Hematopoietic multipotent progenitor cell treated with erythropoietin and hydrocortisone succinate and interleukin-3 and kit ligand, for 8 days (in vitro differentiated cells): ENCODE measurements at regions not wholly inside any gene's neighbourhood (a gene's known extent, or its start where the extent isn't known, plus 50 kb on each side); places are given as distances from the start of the nearest gene placed in this dataset.
"Not testable (repeated sequence)": the region's sequence is repeated elsewhere in the genome, so short reads cannot be mapped to it uniquely, and the experiment has no call there.

Source experiments
- DNase-seq: peaks from one replicate; pipeline ENCODE4 v3.0.0-alpha.2; 2015

DNA sequence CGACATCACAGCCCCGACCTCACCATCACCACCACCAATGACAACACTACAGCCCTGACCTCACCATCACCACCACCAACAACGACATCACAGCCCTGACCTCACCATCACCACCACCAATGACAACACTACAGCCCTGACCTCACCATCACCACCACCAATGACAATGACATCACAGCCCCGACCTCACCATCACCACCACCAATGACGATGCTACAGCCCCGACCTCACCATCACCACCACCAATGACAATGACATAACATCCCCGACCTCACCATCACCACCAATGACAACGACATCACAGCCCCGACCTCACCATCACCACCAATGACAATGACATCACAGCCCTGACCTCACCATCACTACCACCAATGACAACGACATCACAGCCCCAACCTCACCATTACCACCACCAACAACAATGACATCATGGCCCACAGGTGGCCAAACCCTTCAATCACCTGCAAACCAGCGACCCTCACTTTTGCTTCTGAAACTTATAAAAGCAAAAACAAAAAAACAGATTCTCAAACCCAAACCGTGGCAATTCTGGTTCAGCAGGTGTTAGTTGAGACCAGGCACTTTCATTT lies 70.7 kb upstream of the TMEM18 start:
- DNase-seq, result no peak

DNA sequence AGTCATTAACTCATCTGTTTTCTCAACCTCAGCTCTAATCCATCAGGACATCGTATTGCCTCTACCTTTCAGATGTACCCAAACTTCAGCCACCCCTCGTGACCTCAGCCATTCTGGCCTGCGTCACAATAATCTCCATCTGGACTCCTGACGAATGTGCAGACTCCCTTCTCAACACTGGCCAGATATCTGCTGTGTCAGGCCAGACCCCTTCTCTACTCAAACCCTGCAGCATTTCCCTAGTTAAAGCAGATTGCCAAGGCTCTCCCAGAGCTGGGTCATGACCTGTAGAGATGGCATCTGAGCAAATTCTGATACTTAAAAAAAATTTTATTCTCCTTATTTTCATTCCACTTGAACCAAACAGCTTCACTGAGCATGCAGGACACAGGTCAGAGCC lies 69.5 kb upstream of the TMEM18 start:
- DNase-seq, result no peak

DNA sequence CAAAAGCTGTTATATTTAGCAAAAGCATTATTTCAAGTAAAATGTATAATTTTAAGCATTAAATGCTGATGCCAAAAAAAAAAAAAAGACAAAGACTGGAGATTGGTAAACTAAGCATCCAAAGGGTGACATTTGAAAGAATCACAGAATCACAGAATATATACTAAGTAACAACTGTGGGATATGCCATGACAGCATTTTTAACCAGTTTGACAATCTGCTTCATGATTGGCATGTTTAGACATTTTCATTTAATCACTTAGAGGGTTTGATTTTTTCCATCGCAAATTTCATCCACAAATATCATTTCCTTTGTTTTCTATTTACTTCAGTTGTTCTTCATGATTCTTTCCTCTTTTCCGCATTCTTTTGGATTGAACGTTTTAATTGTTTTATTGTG lies 66.9 kb upstream of the TMEM18 start:
- no peak for DNase-seq

DNA sequence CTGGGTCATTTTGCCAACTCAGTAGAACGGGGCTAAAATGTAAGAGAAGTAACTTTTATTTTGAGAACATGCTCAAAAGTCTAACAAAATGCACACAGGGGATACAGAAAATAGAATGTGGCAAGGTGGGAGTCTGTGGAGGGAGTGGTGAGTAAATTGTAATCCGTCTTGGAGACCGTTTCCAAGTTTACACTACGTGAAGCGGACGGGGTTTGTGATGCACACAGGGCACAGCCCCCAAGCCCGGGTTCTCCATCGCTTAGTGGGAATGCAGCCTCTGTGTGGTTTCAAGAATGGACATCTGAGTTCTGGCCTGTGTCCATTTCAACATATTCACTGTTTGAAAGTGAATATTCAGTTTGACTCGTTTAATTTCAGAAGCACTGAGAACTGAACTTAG lies 65.0 kb upstream of the TMEM18 start:
- DNase-seq, result no peak

DNA sequence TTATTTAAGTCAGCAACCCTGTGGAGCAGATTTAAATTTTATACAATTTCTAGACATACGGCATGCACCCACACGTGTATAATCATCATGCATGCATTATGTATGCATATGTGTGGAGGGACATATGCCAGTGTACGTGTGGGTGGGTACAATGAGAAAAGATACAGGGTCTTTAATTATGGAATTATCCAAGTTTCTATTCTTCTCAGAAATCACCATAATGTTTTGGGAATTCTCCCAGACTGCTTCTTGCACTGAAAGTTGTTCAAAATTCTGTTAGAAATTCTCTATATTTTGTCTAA lies 63.9 kb upstream of the TMEM18 start:
- DNase-seq, result no peak

DNA sequence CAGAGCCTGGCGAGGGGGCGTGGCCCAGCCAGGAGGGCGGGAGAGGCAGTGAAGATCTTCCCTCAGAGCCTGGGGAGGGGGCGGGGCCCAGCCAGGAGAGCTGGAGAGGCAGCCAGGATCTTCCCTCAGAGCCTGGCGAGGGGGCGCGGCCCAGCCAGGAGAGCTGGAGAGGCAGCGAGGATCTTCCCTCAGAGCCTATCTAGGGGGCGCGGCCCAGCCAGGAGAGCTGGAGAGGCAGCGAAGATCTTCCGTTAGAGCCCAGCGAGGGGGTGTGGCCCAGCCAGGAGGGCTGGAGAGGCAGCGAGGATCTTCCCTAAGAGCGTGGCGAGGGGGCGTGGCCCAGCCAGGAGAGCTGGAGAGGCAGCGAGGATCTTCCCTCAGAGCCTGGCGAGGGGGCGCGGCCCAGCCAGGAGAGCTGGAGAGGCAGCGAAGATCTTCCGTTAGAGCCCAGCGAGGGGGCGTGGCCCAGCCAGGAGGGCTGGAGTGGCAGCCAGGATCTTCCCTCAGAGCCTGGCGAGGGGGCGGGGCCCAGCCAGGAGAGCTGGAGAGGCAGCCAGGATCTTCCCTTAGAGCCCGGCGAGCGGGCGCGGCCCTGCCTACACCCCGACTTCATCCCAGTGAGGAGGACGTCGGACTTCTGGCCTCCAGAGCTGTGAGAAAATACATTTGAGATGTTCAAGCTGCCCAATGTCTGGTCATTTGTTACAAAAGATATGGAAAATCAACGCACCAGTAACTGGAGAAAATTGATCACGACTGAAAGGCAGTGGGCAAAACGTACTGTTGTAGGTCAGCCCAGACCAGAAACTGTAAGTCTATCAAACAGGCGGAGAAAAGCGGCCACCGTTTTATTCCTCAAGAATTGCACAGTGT lies 63.4 kb upstream of the TMEM18 start:
- DNase-seq, result peak; percentile 8

DNA sequence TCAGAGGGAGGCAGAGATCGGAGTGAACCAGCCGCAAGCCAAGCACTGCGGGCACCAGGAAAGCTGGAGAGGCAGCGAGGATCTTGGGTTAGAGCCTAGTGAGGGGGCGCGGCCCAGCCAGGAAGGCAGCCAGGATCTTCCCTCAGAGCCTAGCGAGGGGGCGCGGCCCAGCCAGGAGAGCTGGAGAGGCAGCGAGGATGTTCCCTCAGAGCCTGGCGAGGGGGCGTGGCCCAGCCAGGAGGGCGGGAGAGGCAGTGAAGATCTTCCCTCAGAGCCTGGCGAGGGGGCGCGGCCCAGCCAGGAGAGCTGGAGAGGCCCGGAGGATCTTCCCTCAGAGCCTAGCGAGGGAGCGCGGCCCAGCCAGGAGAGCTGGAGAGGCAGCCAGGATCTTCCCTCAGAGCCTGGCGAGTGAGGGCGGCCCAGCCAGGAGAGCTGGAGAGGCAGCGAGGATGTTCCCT lies 62.7 kb upstream of the TMEM18 start:
- DNase-seq, result not testable (repeated sequence)

DNA sequence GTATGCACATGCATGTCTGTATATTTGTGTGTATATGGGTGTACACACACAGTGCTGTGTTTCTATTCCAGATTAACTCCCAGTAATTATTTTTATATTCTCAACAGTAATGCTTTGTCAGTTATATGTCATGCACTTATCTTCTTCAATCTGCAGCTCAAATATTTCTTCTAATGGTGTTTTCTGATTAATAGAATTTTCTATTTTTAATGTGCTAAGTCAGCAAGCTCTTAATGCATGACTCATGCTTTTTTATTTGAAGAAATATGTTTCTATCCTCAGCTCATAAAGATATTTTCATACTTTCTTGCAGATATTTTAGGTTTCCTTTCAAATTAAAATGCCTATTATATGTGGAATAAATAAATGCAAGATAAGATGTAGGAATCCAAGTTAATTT lies 59.7 kb upstream of the TMEM18 start:
- no peak for DNase-seq

DNA sequence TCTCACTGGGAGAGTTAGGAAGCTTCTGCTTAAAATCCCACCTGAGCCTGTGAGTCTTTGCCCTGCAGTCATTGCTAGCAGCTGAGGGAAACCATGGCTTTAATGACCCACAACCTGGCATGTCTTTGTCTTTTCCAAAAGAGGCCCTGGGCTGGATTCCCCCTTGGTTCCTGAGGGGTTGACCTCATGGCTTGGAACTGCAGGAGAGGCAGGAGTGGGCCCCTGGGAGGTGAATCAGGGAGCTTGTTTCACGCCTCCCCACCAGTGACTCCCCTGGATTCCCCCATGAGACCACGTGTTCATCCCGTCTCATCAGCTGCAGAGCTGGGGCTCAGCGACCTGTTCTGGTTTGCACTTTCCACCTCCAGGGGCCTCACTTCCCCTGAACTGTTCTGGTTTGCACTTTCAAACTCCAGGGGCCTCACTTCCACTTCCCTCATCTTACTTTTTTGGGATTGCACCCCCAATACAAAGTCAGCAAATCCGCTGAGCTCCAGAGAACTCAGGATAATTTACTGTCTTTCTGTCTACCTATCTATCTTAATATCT lies 58.5 kb upstream of the TMEM18 start:
- DNase-seq, result no peak

DNA sequence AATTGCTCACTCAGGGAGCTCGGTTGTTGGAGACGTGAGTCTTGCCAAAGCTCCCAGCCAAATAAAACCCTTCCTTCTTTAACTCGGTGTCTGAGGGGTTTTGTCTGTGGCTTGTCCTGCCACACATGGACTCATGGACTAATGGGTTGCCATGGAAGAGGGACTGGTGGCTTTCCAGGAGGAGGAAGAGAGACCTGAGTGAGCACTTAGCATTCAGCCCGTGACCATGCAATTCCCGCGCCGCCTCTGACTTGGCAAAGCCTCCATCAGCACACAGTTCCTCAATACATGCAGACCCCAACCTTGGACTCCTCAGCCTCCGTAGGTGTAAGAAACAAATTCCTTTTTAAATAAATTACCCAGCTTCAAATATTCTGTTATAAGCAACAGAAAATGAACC lies 57.3 kb upstream of the TMEM18 start:
- no peak for DNase-seq

DNA sequence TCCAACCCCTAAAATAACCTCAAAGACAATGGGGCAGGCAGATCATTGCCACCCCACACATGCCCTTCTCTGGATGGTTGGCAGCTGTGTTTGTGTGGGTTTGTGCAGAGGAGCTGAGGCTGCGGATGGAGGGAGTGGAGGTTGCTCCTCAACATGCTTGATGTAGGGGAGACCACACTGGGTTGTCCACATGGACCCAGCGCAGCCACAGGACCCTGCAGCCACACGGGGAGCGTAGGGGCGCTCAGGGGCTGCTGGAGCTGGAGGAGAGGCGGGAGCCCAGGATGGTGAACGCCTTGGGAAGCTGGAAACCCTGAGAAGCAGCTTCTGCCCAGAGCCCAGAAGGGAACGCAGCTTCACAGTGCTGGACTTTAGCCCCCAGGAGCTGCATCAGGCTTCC lies 56.3 kb upstream of the TMEM18 start:
- DNase-seq, result no peak

DNA sequence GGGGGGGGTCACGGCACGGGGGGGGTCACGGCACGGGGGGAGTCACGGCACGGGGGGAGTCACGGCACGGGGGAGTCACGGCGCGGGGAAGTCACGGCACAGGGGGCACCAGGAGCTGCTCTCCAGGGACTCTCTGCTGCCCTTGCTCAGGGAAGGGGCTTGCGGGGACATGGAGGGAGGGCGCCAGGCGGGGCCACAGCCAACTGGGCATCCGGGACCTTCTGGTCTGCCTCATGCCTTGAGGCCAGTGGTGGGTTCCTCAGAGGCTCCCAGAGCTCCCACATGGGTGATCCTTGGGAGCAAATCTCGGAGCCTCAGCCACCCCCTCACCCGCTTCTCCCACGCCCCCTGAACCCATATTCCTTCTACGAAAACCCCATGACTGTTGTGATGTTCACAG lies 55.8 kb upstream of the TMEM18 start:
- DNase-seq, result no peak

DNA sequence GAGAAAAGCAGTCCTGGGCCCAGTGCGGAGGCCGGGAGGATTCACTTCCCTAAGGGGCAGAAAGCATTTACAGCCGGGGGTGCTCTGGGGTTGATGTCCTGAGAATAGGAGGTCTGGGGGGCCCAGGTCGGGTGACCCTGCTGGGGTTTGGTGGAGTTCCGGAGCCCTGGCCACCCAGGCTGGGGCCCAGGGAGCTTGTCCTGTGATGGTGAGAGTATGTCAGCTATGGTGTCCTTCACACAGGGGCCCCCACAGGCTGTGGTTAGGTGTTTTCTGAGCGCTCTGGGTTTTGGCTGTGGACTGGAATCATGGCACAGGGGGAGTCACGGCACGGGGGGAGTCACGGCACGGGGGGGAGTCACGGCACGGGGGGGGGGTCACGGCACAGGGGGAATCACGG lies 54.5 kb upstream of the TMEM18 start:
- DNase-seq, result no peak

DNA sequence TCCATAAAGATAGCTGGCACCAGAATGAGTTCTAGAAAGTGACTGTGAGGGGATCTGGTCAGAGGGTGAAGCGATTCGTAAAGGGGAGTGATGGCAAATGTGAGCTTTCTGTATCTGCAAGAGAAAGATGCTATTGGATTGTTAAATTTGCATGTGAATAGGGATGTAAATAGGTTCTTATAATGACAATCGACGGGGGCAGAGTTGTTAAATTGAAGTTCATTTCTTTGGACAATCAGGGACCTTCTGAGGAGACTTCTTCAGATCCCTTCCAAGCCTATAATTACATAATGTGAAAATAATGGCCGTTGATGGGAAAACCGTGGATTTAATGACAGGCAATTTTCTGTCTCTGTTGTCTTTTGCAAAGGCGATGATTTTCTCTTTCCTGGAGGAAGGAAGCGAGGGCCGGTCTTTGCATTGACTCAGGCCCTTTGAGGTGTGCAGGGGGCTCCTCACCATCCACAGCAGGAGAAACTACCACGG lies 52.2 kb upstream of the TMEM18 start:
- DNase-seq, result no peak

DNA sequence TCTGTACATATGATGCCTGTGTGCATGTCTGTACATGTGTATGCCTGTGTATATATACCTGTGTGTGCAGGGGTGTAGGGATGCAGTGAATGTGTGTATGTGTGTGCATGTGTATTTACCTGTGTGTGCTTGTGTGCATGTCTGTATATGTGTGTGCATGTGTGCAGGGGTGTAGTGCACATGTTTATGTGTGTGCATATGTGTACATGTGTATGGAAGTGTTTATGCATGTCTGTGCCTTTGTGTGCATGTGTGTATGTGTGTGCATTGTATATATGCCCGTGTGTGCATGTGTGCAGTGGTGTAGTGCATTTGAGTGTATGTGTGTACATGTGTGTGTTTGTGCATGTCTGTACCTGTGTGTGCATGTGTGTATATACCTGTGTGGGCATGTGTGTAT lies 51.0 kb upstream of the TMEM18 start:
- no peak for DNase-seq

DNA sequence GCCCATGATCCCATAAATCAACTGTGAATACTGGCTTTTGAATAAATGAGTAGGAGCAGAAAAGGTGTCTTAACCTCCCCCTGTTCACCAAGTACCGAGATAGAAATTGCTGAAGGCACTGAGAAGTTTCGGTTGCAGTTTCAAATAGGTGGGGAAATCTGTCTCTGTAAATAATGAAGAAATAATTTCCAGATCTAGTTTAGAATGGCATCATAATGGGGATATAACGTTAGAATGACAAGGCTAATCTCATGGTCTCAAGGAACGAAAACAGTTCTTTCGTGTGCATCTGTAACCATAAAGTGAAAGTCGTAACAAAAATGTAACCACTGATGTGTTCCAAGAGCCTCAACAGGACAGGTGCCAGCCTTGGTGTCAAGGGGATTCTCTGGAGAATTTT lies 49.9 kb upstream of the TMEM18 start:
- DNase-seq, result no peak
